IPS-18a (cell line): ENCODE measurements at regions not wholly inside any gene's neighbourhood (a gene's known extent, or its start where the extent isn't known, plus 50 kb on each side); places are given as distances from the start of the nearest gene placed in this dataset.

Experiments
- H3K27ac ChIP-seq: one replicate; pipeline ENCODE4 v1.5.1; 2013; ENCODE audit warnings: low read length
- H3K27me3 ChIP-seq: one replicate; pipeline ENCODE4 v1.6.1; 2013; ENCODE audit warnings: mild to moderate bottlenecking, low read length; ENCODE audit not compliant: control insufficient read depth, insufficient read depth
- H3K36me3 ChIP-seq: one replicate; pipeline ENCODE4 v1.6.1; 2013; ENCODE audit warnings: low read depth, low read length; ENCODE audit not compliant: control insufficient read depth
- H3K4me1 ChIP-seq: one replicate; pipeline ENCODE4 v1.6.1; 2013; ENCODE audit warnings: low read depth, low read length; ENCODE audit not compliant: control insufficient read depth
- H3K4me3 ChIP-seq: one replicate; pipeline ENCODE4 v1.5.1; 2013; ENCODE audit warnings: low read length
- H3K9ac ChIP-seq: one replicate; pipeline ENCODE4 v1.6.1; 2013; ENCODE audit warnings: mild to moderate bottlenecking, low read length, moderate library complexity
- H3K9me3 ChIP-seq: one replicate; pipeline ENCODE4 v1.6.1; 2013; ENCODE audit warnings: low read depth, low read length; ENCODE audit not compliant: control insufficient read depth

- no peaks in the 10 kb centered on the region for H3K9me3 ChIP-seq
- no peaks in the 10 kb centered on the region for H3K36me3 ChIP-seq
- no peaks in the 10 kb centered on the region for H3K27me3 ChIP-seq
- no peak overlapping the region for H3K27ac ChIP-seq
- no peak overlapping the region for H3K4me3 ChIP-seq
- no peaks in the 10 kb centered on the region for H3K4me1 ChIP-seq
- no peak overlapping the region for H3K9ac ChIP-seq
Observed at GRCh38 chr17:15133143-15133542, 132.0 kb downstream of the PMP22 start.

GRCh38 chr17:15130426-15130825, 134.7 kb downstream of the PMP22 start:
- H3K27ac ChIP-seq, result no peak overlapping the region

DNA sequence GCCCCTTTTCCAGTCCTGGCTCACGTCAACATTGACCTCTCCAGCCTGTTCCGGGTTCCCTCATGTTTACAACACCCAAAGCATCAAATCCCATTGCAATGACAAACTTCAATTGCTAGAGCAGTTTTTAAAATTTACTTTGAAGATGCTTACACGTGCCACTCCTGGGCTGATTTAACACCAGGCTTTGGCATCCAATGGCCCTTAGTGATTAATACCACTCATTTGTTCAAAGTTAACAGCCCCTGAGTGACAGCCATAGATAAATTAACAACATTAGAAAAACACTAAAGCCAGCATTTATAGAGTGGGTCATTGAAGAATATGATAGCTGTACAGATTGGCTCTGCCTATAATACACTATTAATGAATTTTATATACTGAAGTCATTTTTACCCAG, 135.1 kb downstream of the PMP22 start:
- Histone ChIP-seq H3K9me3 (no peaks in the 10 kb centered on the region), H3K9ac (no peak overlapping the region), H3K27ac (no peak overlapping the region), H3K4me1 (no peaks in the 10 kb centered on the region), H3K4me3 (no peak overlapping the region), H3K27me3 (no peaks in the 10 kb centered on the region), H3K36me3 (no peaks in the 10 kb centered on the region)

More at GRCh38 chr17:15130426-15130825, 134.7 kb downstream of the PMP22 start:
- Histone ChIP-seq H3K4me1 (no peaks in the 10 kb centered on the region), H3K36me3 (no peaks in the 10 kb centered on the region), H3K9me3 (no peaks in the 10 kb centered on the region), H3K27me3 (no peaks in the 10 kb centered on the region), H3K4me3 (no peak overlapping the region), H3K9ac (no peak overlapping the region)

GRCh38 chr17:15124746-15125145, 140.4 kb downstream of the PMP22 start:
- Histone ChIP-seq H3K4me1 (peaks cover 7% of the 10 kb centered on the region), H3K27me3 (no peaks in the 10 kb centered on the region), H3K4me3 (no peak overlapping the region), H3K9ac (no peak overlapping the region), H3K27ac (no peak overlapping the region), H3K36me3 (no peaks in the 10 kb centered on the region), H3K9me3 (no peaks in the 10 kb centered on the region)

DNA sequence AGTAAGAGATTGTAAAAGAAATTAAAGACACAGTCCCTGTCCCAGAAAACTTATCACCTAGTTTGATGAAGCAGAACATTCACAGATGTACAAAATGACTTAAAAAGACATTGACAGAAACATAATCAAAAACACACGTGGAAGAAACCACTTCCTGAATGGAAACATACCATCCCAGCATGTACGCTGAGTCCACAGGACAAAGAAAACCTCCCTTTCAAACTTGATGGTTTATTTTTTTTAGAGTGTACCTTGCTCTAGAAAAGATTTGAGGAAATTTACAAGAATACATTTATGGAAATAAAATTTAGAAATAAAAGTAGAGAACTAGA, 140.9 kb downstream of the PMP22 start:
- no peak overlapping the region for H3K27ac ChIP-seq
- no peaks in the 10 kb centered on the region for H3K36me3 ChIP-seq
- peaks cover 7% of the 10 kb centered on the region for H3K4me1 ChIP-seq
- no peak overlapping the region for H3K9ac ChIP-seq
- no peaks in the 10 kb centered on the region for H3K9me3 ChIP-seq
- H3K27me3 ChIP-seq, result no peaks in the 10 kb centered on the region
- no peak overlapping the region for H3K4me3 ChIP-seq

GRCh38 chr17:15123593-15124263, 141.4 kb downstream of the PMP22 start:
- H3K9ac ChIP-seq, result no peak overlapping the region
- peaks cover 7% of the 10 kb centered on the region for H3K4me1 ChIP-seq
- no peaks in the 10 kb centered on the region for H3K9me3 ChIP-seq
- no peak overlapping the region for H3K4me3 ChIP-seq
- H3K36me3 ChIP-seq, result no peaks in the 10 kb centered on the region
- H3K27ac ChIP-seq, result no peak overlapping the region
- no peaks in the 10 kb centered on the region for H3K27me3 ChIP-seq

GRCh38 chr17:15122857-15123256, 142.3 kb downstream of the PMP22 start:
- Histone ChIP-seq H3K27ac (no peak overlapping the region), H3K27me3 (no peaks in the 10 kb centered on the region), H3K4me3 (no peak overlapping the region), H3K36me3 (no peaks in the 10 kb centered on the region), H3K4me1 (peaks cover 7% of the 10 kb centered on the region), H3K9me3 (no peaks in the 10 kb centered on the region), H3K9ac (no peak overlapping the region)

DNA sequence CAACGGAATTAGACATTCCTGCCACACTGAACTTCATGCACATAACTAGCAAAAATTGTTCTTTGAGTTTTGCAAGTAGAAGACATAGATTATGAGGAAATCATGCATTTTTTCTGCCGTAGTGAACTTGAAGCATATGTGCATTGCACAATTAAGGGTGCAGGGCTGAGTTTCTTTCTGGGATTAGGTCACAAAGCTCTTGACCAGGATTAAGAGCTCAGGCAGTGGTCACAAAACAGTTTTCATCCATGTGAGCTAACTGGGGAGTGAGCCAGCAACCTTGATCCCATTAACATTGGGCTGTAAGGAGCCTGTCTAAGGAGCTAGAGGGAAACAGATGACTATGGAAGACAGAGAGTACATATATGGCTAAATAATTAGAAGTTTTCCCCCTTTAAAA, 143.7 kb downstream of the PMP22 start:
- Histone ChIP-seq H3K9ac (no peak overlapping the region), H3K9me3 (peaks cover 4% of the 10 kb centered on the region), H3K27me3 (no peaks in the 10 kb centered on the region), H3K4me1 (peaks cover 7% of the 10 kb centered on the region), H3K4me3 (no peak overlapping the region), H3K36me3 (no peaks in the 10 kb centered on the region), H3K27ac (no peak overlapping the region)

DNA sequence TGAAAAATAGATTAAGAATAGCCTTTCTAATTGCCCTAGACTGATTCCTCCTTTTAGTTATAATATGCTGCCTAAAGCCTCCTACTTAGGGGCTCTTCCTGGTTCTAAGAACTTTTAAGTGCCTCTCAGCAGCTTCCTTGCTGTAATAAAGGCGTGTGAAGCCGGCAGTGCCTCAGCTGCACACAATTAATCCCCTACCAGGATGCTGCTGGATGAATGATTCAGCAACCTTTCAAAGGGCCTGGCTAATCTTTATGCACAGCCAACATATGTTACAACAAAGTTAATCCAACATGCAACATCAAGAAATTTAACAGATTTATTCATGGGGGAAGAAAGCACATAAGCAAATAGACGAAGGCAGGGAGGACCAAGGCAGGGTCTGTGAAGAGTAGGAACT, 145.2 kb downstream of the PMP22 start:
- no peak overlapping the region for H3K4me3 ChIP-seq
- no peaks in the 10 kb centered on the region for H3K27me3 ChIP-seq
- H3K4me1 ChIP-seq, result peaks cover 7% of the 10 kb centered on the region
- no peak overlapping the region for H3K27ac ChIP-seq
- H3K9ac ChIP-seq, result no peak overlapping the region
- H3K9me3 ChIP-seq, result peaks cover 12% of the 10 kb centered on the region
- H3K36me3 ChIP-seq, result no peaks in the 10 kb centered on the region

- Histone ChIP-seq H3K4me1 (peaks cover 7% of the 10 kb centered on the region), H3K9me3 (peaks cover 12% of the 10 kb centered on the region), H3K27me3 (no peaks in the 10 kb centered on the region), H3K4me3 (no peak overlapping the region), H3K36me3 (no peaks in the 10 kb centered on the region), H3K27ac (no peak overlapping the region), H3K9ac (no peak overlapping the region)
Observed at GRCh38 chr17:15117239-15117638, 147.9 kb downstream of the PMP22 start.

GRCh38 chr17:15112846-15113617, 152.1 kb downstream of the PMP22 start:
- H3K4me3 ChIP-seq, result no peak overlapping the region
- H3K27ac ChIP-seq, result no peak overlapping the region
- peaks cover 12% of the 10 kb centered on the region for H3K9me3 ChIP-seq
- no peak overlapping the region for H3K9ac ChIP-seq
- no peaks in the 10 kb centered on the region for H3K27me3 ChIP-seq
- no peaks in the 10 kb centered on the region for H3K4me1 ChIP-seq
- H3K36me3 ChIP-seq, result no peaks in the 10 kb centered on the region

- Histone ChIP-seq H3K4me3 (no peak overlapping the region), H3K27ac (no peak overlapping the region), H3K27me3 (no peaks in the 10 kb centered on the region), H3K4me1 (no peaks in the 10 kb centered on the region), H3K9me3 (no peaks in the 10 kb centered on the region), H3K36me3 (no peaks in the 10 kb centered on the region), H3K9ac (no peak overlapping the region)
Observed at GRCh38 chr17:15109608-15110007, 155.5 kb downstream of the PMP22 start.
